Sigmoid colon (tissue), 4 donors: ENCODE measurements at regions not wholly inside any gene's neighbourhood (a gene's known extent, or its start where the extent isn't known, plus 50 kb on each side); places are given as distances from the start of the nearest gene placed in this dataset.

Experiments
- POLR2A ChIP-seq, 2 donors: fragments of 450-650 bp; IDR thresholded peaks; one replicate each; pipeline ENCODE4 v1.6.1; 2016; ENCODE audit warnings: antibody characterized with exemption in 2 of 2, mild to moderate bottlenecking in 2 of 2, moderate library complexity in 2 of 2
- POLR2AphosphoS5 ChIP-seq, 4 donors: sonication (generic); formaldehyde crosslinking; IDR thresholded peaks; one replicate each; pipeline ENCODE4 v1.6.1; 2017; ENCODE audit warnings: antibody characterized with exemption in 4 of 4
- TF ChIP-seq, protein P1 (sequence below), 4 experiments: fragments of 450-650 bp in 3 of 4; fragments of 200-600 bp in 1 of 4; IDR thresholded peaks; one replicate each; pipeline ENCODE4 v1.5.1; 2016 to 2019; ENCODE audit warnings: antibody characterized with exemption in 4 of 4, mild to moderate bottlenecking in 3 of 4, moderate library complexity in 2 of 4

DNA sequence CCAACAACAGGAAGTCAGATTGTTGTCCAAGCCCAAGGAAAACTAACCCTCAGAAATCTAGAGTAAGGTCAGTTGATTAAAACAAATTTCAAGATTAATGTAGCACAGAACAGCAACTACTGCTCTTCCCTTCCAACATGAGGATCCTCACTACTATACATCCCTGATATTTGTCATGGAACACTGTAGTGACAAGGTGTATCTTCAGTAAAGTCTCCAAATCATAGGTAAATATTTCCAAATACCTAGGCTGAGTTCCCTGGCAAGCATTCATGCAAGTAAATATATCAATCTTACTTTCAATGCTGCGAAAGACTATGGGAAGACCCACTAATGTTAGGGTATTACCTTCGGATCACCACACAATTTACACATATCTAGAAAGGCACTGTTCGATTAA is 986.9 kb upstream of the ARRDC3 start:
- TF ChIP-seq, protein P1, sequence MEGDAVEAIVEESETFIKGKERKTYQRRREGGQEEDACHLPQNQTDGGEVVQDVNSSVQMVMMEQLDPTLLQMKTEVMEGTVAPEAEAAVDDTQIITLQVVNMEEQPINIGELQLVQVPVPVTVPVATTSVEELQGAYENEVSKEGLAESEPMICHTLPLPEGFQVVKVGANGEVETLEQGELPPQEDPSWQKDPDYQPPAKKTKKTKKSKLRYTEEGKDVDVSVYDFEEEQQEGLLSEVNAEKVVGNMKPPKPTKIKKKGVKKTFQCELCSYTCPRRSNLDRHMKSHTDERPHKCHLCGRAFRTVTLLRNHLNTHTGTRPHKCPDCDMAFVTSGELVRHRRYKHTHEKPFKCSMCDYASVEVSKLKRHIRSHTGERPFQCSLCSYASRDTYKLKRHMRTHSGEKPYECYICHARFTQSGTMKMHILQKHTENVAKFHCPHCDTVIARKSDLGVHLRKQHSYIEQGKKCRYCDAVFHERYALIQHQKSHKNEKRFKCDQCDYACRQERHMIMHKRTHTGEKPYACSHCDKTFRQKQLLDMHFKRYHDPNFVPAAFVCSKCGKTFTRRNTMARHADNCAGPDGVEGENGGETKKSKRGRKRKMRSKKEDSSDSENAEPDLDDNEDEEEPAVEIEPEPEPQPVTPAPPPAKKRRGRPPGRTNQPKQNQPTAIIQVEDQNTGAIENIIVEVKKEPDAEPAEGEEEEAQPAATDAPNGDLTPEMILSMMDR (IDR thresholded peaks at IDR 0.05), result no peak
- TF ChIP-seq POLR2A (IDR thresholded peaks at IDR 0.05) (no peak), POLR2AphosphoS5 (IDR thresholded peaks at IDR 0.05) (no peak)
